ENCODE measurements at regions not wholly inside any gene's neighbourhood (a gene's known extent, or its start where the extent isn't known, plus 50 kb on each side); places are given as distances from the start of the nearest gene placed in this dataset.

- DNase-seq (ENCODE audit: extremely low spot score): no peak
- TF ChIP-seq FOXM1 (IDR thresholded peaks at IDR 0.05; ENCODE audit: borderline replicate concordance) (no peak), TARDBP (IDR thresholded peaks at IDR 0.05) (no peak), FOXA1 (IDR thresholded peaks at IDR 0.05) (no peak), FOXK2 (IDR thresholded peaks at IDR 0.05) (no peak), LEF1 (IDR thresholded peaks at IDR 0.05; ENCODE audit: borderline replicate concordance) (no peak), BHLHE40 (IDR thresholded peaks at IDR 0.05; ENCODE audit: borderline replicate concordance) (no peak), CTBP1 (IDR thresholded peaks at IDR 0.05; ENCODE audit: borderline replicate concordance) (no peak), NFRKB (IDR thresholded peaks at IDR 0.05) (no peak), ARNT (IDR thresholded peaks at IDR 0.05) (no peak), ELF4 (IDR thresholded peaks at IDR 0.05) (no peak), HDGF (IDR thresholded peaks at IDR 0.05; ENCODE audit: borderline replicate concordance) (no peak), L3MBTL2 (conservative IDR thresholded peaks at IDR 0.05) (no peak), PKNOX1 (IDR thresholded peaks at IDR 0.05) (no peak)
- ChIA-PET POLR2A (no interaction called here), CTCF (no interaction called here)
Observed at GRCh38 chr2:59866436-59866835, 687.0 kb downstream of the BCL11A start.

DNA sequence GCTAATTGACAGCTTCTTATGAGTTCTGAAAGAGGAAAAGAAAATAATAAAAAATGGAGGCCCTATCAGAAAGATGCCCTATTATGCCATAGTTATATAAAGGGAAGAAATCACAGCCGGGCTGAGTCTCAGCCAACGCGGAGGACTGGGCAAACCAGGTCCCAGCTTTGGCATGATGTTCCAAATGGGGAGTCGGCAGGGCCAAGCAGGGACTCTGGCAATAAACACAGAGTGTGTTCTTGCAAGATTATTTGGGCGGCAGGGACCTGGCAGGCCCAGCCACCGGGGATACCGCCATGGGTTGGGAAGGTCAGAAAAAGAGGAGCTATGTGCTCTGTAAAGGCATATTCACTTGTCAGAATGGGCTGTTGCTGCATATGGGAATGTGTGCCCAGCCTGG lies 694.9 kb downstream of the BCL11A start:
- DNase-seq (ENCODE audit: extremely low spot score): no peak
- TF ChIP-seq ARNT (IDR thresholded peaks at IDR 0.05) (no peak), ELF4 (IDR thresholded peaks at IDR 0.05) (no peak), L3MBTL2 (conservative IDR thresholded peaks at IDR 0.05) (no peak), ZNF384 (IDR thresholded peaks at IDR 0.05) (no peak), SUZ12 (IDR thresholded peaks at IDR 0.05) (no peak), NFRKB (IDR thresholded peaks at IDR 0.05) (no peak), HDGF (IDR thresholded peaks at IDR 0.05; ENCODE audit: borderline replicate concordance) (no peak), FOXA1 (IDR thresholded peaks at IDR 0.05) (no peak), BHLHE40 (IDR thresholded peaks at IDR 0.05; ENCODE audit: borderline replicate concordance) (no peak), FOXM1 (IDR thresholded peaks at IDR 0.05; ENCODE audit: borderline replicate concordance) (no peak), SP1 (IDR thresholded peaks at IDR 0.05) (no peak), PKNOX1 (IDR thresholded peaks at IDR 0.05) (no peak), TARDBP (IDR thresholded peaks at IDR 0.05) (no peak), LEF1 (IDR thresholded peaks at IDR 0.05; ENCODE audit: borderline replicate concordance) (no peak), CTBP1 (IDR thresholded peaks at IDR 0.05; ENCODE audit: borderline replicate concordance) (no peak), FOXK2 (IDR thresholded peaks at IDR 0.05) (no peak)
- ChIA-PET POLR2A (no interaction called here), CTCF (no interaction called here)

DNA sequence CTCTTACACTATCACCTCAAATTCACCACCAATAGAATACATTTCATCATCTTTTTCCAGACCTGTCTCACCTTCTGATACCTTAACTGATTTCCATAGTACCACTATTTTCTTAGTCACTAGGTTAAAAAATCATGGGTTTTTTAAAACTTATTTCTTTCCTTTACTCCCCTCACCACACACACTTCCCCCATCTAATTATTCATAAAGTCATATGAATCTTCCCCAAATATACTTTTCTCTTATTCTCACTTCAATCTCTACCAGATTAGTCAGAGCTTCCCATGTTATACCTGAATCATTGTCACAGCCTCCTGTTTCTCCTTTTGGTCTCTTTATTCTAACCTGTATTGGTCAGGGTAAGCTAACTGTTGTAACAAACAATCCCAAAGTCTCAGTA lies 696.3 kb downstream of the BCL11A start:
- no peak for DNase-seq (ENCODE audit: extremely low spot score)
- ChIA-PET CTCF (no interaction called here), POLR2A (no interaction called here)
- no peak for TF ChIP-seq SP1 (IDR thresholded peaks at IDR 0.05)
- no peak for TF ChIP-seq FOXK2 (IDR thresholded peaks at IDR 0.05)
- TF ChIP-seq FOXA1 (IDR thresholded peaks at IDR 0.05): no peak
- no peak for TF ChIP-seq FOXM1 (IDR thresholded peaks at IDR 0.05; ENCODE audit: borderline replicate concordance)
- no peak for TF ChIP-seq ZNF384 (IDR thresholded peaks at IDR 0.05)
- TF ChIP-seq ELF4 (IDR thresholded peaks at IDR 0.05): no peak
- no peak for TF ChIP-seq HDGF (IDR thresholded peaks at IDR 0.05; ENCODE audit: borderline replicate concordance)
- no peak for TF ChIP-seq CTBP1 (IDR thresholded peaks at IDR 0.05; ENCODE audit: borderline replicate concordance)
- TF ChIP-seq L3MBTL2 (conservative IDR thresholded peaks at IDR 0.05): no peak
- no peak for TF ChIP-seq LEF1 (IDR thresholded peaks at IDR 0.05; ENCODE audit: borderline replicate concordance)
- no peak for TF ChIP-seq SUZ12 (IDR thresholded peaks at IDR 0.05)

GRCh38 chr2:59856391-59856790 lies 697.1 kb downstream of the BCL11A start:
- DNase-seq (ENCODE audit: extremely low spot score): no peak
- CTCF ChIA-PET: no interaction called here
- TF ChIP-seq SP1 (IDR thresholded peaks at IDR 0.05): no peak
- TF ChIP-seq FOXM1 (IDR thresholded peaks at IDR 0.05; ENCODE audit: borderline replicate concordance): no peak
- no peak for TF ChIP-seq NFRKB (IDR thresholded peaks at IDR 0.05)
- TF ChIP-seq FOXA1 (IDR thresholded peaks at IDR 0.05): no peak
- no peak for TF ChIP-seq FOXK2 (IDR thresholded peaks at IDR 0.05)
- TF ChIP-seq ARNT (IDR thresholded peaks at IDR 0.05): no peak
- TF ChIP-seq PKNOX1 (IDR thresholded peaks at IDR 0.05): no peak
- no peak for TF ChIP-seq ELF4 (IDR thresholded peaks at IDR 0.05)
- no peak for TF ChIP-seq SUZ12 (IDR thresholded peaks at IDR 0.05)
- TF ChIP-seq CTBP1 (IDR thresholded peaks at IDR 0.05; ENCODE audit: borderline replicate concordance): no peak
- no peak for TF ChIP-seq ZNF384 (IDR thresholded peaks at IDR 0.05)
- TF ChIP-seq HDGF (IDR thresholded peaks at IDR 0.05; ENCODE audit: borderline replicate concordance): no peak
- no peak for TF ChIP-seq LEF1 (IDR thresholded peaks at IDR 0.05; ENCODE audit: borderline replicate concordance)
- TF ChIP-seq TARDBP (IDR thresholded peaks at IDR 0.05): no peak
- no peak for TF ChIP-seq L3MBTL2 (conservative IDR thresholded peaks at IDR 0.05)
- TF ChIP-seq BHLHE40 (IDR thresholded peaks at IDR 0.05; ENCODE audit: borderline replicate concordance): no peak
- POLR2A ChIA-PET: no interaction called here

DNA sequence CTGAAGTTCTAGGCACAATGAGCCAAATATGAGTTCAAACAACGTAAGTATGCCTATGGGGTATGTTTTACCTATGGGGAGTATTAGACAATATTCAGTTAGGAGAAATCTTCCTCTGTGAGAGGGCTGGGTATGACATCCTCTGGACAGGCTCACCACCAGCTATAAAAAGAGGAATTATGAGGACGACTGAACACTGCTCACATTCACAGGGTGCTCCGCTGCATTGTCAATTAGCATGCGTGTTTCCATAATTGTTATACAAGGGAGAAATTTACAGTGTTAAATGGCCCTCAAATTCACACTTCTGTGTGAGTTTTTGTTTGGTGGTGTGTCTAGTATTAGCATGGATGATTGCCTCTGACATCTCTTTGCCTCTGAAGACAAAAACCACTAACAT lies 700.4 kb downstream of the BCL11A start:
- ChIA-PET POLR2A (no interaction called here), CTCF (no interaction called here)
- DNase-seq (ENCODE audit: extremely low spot score): no peak
- TF ChIP-seq NFRKB (IDR thresholded peaks at IDR 0.05) (no peak), LEF1 (IDR thresholded peaks at IDR 0.05; ENCODE audit: borderline replicate concordance) (no peak), L3MBTL2 (conservative IDR thresholded peaks at IDR 0.05) (no peak), FOXK2 (IDR thresholded peaks at IDR 0.05) (no peak), BHLHE40 (IDR thresholded peaks at IDR 0.05; ENCODE audit: borderline replicate concordance) (no peak), FOXA1 (IDR thresholded peaks at IDR 0.05) (no peak), TARDBP (IDR thresholded peaks at IDR 0.05) (no peak), ARNT (IDR thresholded peaks at IDR 0.05) (no peak), SUZ12 (IDR thresholded peaks at IDR 0.05) (no peak), ZNF384 (IDR thresholded peaks at IDR 0.05) (no peak), FOXM1 (IDR thresholded peaks at IDR 0.05; ENCODE audit: borderline replicate concordance) (no peak), PKNOX1 (IDR thresholded peaks at IDR 0.05) (no peak), CTBP1 (IDR thresholded peaks at IDR 0.05; ENCODE audit: borderline replicate concordance) (no peak)

All from HEK293T (cell line).